GM23338 (cell line): ENCODE measurements at regions not wholly inside any gene's neighbourhood (a gene's known extent, or its start where the extent isn't known, plus 50 kb on each side); places are given as distances from the start of the nearest gene placed in this dataset.

Source experiments
- ATAC-seq: fragments of 200-7000 bp; cut with Tn5 transposase; 3 replicates; pipeline ENCODE4 v1.9.1; 2020
- DNase-seq: peaks from one replicate; pipeline ENCODE4 v3.0.0-alpha.2; 2015; ENCODE audit warnings: low spot score
- H2AFZ ChIP-seq: fragments of 200-600 bp; sonication (generic); 2 replicates; pipeline ENCODE4 v1.8.0; 2016; ENCODE audit warnings: antibody characterized with exemption, mild to moderate bottlenecking, moderate library complexity
- H3F3A ChIP-seq: fragments of 200-600 bp; sonication (generic); replicated peaks from 2 replicates; pipeline ENCODE4 v1.8.0; 2017; ENCODE audit warnings: antibody characterized with exemption, mixed run types, low read depth
- H3K27ac ChIP-seq: fragments of 200-600 bp; sonication (generic); 2 replicates; pipeline ENCODE4 v1.6.1; 2016; ENCODE audit warnings: low read depth
- H3K27me3 ChIP-seq: fragments of 200-600 bp; sonication (generic); 2 replicates; pipeline ENCODE4 v1.8.0; 2016; ENCODE audit warnings: mild to moderate bottlenecking, mixed run types, moderate library complexity; ENCODE audit not compliant: insufficient read depth
- H3K36me3 ChIP-seq: fragments of 200-600 bp; sonication (generic); 2 replicates; pipeline ENCODE4 v1.8.0; 2016; ENCODE audit warnings: mild to moderate bottlenecking; ENCODE audit not compliant: insufficient read depth
- H3K4me1 ChIP-seq: fragments of 200-600 bp; sonication (generic); 2 replicates; pipeline ENCODE4 v1.8.0; 2016; ENCODE audit warnings: mild to moderate bottlenecking, moderate library complexity; ENCODE audit not compliant: insufficient read depth
- H3K4me2 ChIP-seq: fragments of 200-600 bp; sonication (generic); 2 replicates; pipeline ENCODE4 v1.7.1; 2017; ENCODE audit warnings: mixed run types
- H3K4me3 ChIP-seq: fragments of 200-600 bp; sonication (generic); 2 replicates; pipeline ENCODE4 v1.6.1; 2016; ENCODE audit warnings: mixed run types
- H3K79me2 ChIP-seq: fragments of 200-600 bp; sonication (generic); replicated peaks from 2 replicates; pipeline ENCODE4 v1.8.0; 2017; ENCODE audit warnings: mild to moderate bottlenecking; ENCODE audit not compliant: insufficient read depth
- H3K9me2 ChIP-seq: fragments of 200-600 bp; sonication (generic); 2 replicates; pipeline ENCODE4 v1.8.0; 2017; ENCODE audit not compliant: insufficient read depth
- H4K20me1 ChIP-seq: fragments of 200-600 bp; sonication (generic); replicated peaks from 2 replicates; pipeline ENCODE4 v1.8.0; 2017; ENCODE audit warnings: mild to moderate bottlenecking; ENCODE audit not compliant: insufficient read depth
- H3K27ac Mint-ChIP-seq: 2 replicates; pipeline ENCODE4 v1.8.0; 2020; ENCODE audit warnings: inconsistent platforms, mild to moderate bottlenecking, moderate library complexity, mixed read lengths
- H3K27me3 Mint-ChIP-seq: 3 replicates; pipeline ENCODE4 v1.8.0; 2022; ENCODE audit warnings: low read depth, mild to moderate bottlenecking, moderate library complexity, mixed read lengths, inconsistent platforms; ENCODE audit not compliant: insufficient read depth, poor library complexity
- H3K36me3 Mint-ChIP-seq: 3 replicates; pipeline ENCODE4 v1.8.0; 2021; ENCODE audit warnings: low read depth, mild to moderate bottlenecking, inconsistent platforms, moderate library complexity, mixed read lengths
- H3K4me1 Mint-ChIP-seq: 3 replicates; pipeline ENCODE4 v1.8.0; 2020; ENCODE audit warnings: mild to moderate bottlenecking, inconsistent platforms, mixed read lengths
- H3K4me3 Mint-ChIP-seq: 3 replicates; pipeline ENCODE4 v1.8.0; 2021; ENCODE audit warnings: moderate library complexity, mild to moderate bottlenecking, inconsistent platforms, mixed read lengths
- H3K9me3 Mint-ChIP-seq: 3 replicates; pipeline ENCODE4 v1.8.0; 2020; ENCODE audit warnings: moderate library complexity, mild to moderate bottlenecking, inconsistent platforms, mixed read lengths
- CREB1 ChIP-seq: fragments of 250-450 bp; sonication (Bioruptor Pico); IDR thresholded peaks from 2 replicates; pipeline ENCODE4 v1.5.0; 2020; ENCODE audit warnings: low read depth, mild to moderate bottlenecking, moderate library complexity
- JUNB ChIP-seq: IDR thresholded peaks from one replicate; pipeline ENCODE4 v1.6.1; 2016; ENCODE audit warnings: antibody characterized with exemption; ENCODE audit not compliant: unreplicated experiment
- NANOG ChIP-seq: IDR thresholded peaks from 2 replicates; pipeline ENCODE4 v1.6.1; 2016; ENCODE audit warnings: antibody characterized with exemption, borderline replicate concordance
- POLR2AphosphoS5 ChIP-seq: IDR thresholded peaks from 2 replicates; pipeline ENCODE4 v1.6.1; 2016; ENCODE audit warnings: antibody characterized with exemption, low read depth
- ZNF114 ChIP-seq: fragments of 250-450 bp; sonication (Bioruptor Pico); IDR thresholded peaks from 2 replicates; pipeline ENCODE4 v1.5.0; 2020; ENCODE audit warnings: mild to moderate bottlenecking, moderate library complexity
- ZNF331 ChIP-seq: fragments of 250-450 bp; sonication (Bioruptor Pico); IDR thresholded peaks from 2 replicates; pipeline ENCODE4 v1.5.0; 2020; ENCODE audit warnings: low read depth, mild to moderate bottlenecking, moderate library complexity
- TF ChIP-seq, protein P1 (sequence below): fragments of 250-450 bp; sonication (Bioruptor Pico); IDR thresholded peaks from 2 replicates; pipeline ENCODE4 v1.5.0; 2020; ENCODE audit warnings: mild to moderate bottlenecking, moderate library complexity
- TF ChIP-seq, protein P2 (sequence below), 2 experiments: fragments of 200-600 bp in 1 of 2; sonication (generic) in 1 of 2; conservative IDR thresholded peaks; 2 replicates each; pipeline versions ENCODE4 v1.5.1 to v1.6.1; 2016 to 2017; ENCODE audit warnings: antibody characterized with exemption in 2 of 2, low read depth in 2 of 2, mild to moderate bottlenecking in 2 of 2, moderate library complexity in 1 of 2

- TF ChIP-seq, protein P1, sequence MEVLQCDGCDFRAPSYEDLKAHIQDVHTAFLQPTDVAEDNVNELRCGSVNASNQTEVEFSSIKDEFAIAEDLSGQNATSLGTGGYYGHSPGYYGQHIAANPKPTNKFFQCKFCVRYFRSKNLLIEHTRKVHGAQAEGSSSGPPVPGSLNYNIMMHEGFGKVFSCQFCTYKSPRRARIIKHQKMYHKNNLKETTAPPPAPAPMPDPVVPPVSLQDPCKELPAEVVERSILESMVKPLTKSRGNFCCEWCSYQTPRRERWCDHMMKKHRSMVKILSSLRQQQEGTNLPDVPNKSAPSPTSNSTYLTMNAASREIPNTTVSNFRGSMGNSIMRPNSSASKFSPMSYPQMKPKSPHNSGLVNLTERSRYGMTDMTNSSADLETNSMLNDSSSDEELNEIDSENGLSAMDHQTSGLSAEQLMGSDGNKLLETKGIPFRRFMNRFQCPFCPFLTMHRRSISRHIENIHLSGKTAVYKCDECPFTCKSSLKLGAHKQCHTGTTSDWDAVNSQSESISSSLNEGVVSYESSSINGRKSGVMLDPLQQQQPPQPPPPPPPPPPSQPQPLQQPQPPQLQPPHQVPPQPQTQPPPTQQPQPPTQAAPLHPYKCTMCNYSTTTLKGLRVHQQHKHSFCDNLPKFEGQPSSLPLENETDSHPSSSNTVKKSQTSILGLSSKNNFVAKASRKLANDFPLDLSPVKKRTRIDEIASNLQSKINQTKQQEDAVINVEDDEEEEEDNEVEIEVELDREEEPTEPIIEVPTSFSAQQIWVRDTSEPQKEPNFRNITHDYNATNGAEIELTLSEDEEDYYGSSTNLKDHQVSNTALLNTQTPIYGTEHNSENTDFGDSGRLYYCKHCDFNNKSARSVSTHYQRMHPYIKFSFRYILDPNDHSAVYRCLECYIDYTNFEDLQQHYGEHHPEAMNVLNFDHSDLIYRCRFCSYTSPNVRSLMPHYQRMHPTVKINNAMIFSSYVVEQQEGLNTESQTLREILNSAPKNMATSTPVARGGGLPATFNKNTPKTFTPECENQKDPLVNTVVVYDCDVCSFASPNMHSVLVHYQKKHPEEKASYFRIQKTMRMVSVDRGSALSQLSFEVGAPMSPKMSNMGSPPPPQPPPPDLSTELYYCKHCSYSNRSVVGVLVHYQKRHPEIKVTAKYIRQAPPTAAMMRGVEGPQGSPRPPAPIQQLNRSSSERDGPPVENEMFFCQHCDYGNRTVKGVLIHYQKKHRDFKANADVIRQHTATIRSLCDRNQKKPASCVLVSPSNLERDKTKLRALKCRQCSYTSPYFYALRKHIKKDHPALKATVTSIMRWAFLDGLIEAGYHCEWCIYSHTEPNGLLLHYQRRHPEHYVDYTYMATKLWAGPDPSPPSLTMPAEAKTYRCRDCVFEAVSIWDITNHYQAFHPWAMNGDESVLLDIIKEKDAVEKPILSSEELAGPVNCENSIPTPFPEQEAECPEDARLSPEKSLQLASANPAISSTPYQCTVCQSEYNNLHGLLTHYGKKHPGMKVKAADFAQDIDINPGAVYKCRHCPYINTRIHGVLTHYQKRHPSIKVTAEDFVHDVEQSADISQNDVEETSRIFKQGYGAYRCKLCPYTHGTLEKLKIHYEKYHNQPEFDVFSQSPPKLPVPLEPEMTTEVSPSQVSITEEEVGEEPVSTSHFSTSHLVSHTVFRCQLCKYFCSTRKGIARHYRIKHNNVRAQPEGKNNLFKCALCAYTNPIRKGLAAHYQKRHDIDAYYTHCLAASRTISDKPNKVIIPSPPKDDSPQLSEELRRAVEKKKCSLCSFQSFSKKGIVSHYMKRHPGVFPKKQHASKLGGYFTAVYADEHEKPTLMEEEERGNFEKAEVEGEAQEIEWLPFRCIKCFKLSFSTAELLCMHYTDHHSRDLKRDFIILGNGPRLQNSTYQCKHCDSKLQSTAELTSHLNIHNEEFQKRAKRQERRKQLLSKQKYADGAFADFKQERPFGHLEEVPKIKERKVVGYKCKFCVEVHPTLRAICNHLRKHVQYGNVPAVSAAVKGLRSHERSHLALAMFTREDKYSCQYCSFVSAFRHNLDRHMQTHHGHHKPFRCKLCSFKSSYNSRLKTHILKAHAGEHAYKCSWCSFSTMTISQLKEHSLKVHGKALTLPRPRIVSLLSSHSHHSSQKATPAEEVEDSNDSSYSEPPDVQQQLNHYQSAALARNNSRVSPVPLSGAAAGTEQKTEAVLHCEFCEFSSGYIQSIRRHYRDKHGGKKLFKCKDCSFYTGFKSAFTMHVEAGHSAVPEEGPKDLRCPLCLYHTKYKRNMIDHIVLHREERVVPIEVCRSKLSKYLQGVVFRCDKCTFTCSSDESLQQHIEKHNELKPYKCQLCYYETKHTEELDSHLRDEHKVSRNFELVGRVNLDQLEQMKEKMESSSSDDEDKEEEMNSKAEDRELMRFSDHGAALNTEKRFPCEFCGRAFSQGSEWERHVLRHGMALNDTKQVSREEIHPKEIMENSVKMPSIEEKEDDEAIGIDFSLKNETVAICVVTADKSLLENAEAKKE = no peak
- TF ChIP-seq, protein P2, sequence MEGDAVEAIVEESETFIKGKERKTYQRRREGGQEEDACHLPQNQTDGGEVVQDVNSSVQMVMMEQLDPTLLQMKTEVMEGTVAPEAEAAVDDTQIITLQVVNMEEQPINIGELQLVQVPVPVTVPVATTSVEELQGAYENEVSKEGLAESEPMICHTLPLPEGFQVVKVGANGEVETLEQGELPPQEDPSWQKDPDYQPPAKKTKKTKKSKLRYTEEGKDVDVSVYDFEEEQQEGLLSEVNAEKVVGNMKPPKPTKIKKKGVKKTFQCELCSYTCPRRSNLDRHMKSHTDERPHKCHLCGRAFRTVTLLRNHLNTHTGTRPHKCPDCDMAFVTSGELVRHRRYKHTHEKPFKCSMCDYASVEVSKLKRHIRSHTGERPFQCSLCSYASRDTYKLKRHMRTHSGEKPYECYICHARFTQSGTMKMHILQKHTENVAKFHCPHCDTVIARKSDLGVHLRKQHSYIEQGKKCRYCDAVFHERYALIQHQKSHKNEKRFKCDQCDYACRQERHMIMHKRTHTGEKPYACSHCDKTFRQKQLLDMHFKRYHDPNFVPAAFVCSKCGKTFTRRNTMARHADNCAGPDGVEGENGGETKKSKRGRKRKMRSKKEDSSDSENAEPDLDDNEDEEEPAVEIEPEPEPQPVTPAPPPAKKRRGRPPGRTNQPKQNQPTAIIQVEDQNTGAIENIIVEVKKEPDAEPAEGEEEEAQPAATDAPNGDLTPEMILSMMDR (conservative IDR thresholded peaks at IDR 0.05; ENCODE audit: low read depth in 2 of 2) = no peak
- TF ChIP-seq JUNB (no peak), ZNF331 (CRISPR knock-in tag) (no peak)
These were observed 100.0 kb upstream of the NEDD9 start (continued) for GRCh38 chr6:11332463-11332862.

GRCh38 chr6:11331111-11331510, 98.6 kb upstream of the NEDD9 start:
- Mint-ChIP-seq H3K4me3 (no peak overlapping the region), H3K4me1 (peaks cover 8% of the 10 kb centered on the region; the same call in 1 of the 3 replicates), H3K27ac (no peak overlapping the region), H3K36me3 (no peaks in the 10 kb centered on the region), H3K27me3 (peaks cover 6% of the 10 kb centered on the region), H3K9me3 (no peaks in the 10 kb centered on the region; the same call in 2 of the 3 replicates)
- Histone ChIP-seq H3K36me3 (no peaks in the 10 kb centered on the region), H3K9me2 (peaks cover 4% of the 10 kb centered on the region; the same call in 1 of the 2 replicates), H3K79me2 (no peaks in the 10 kb centered on the region), H3F3A (no peaks in the 10 kb centered on the region), H4K20me1 (no peaks in the 10 kb centered on the region), H3K4me3 (no peak overlapping the region), H2AFZ (peak overlapping the region; percentile 23; the same call in 1 of the 2 replicates), H3K27me3 (no peaks in the 10 kb centered on the region), H3K4me2 (no peak overlapping the region), H3K4me1 (no peaks in the 10 kb centered on the region), H3K27ac (no peak overlapping the region)
- ATAC-seq (no peak), DNase-seq (no peak)
- TF ChIP-seq ZNF114 (CRISPR knock-in tag) (no peak), NANOG (no peak), CREB1 (CRISPR knock-in tag) (no peak), POLR2AphosphoS5 (no peak)
- TF ChIP-seq, protein P1 = no peak
